ENCODE measurements at regions not wholly inside any gene's neighbourhood (a gene's known extent, or its start where the extent isn't known, plus 50 kb on each side); places are given as distances from the start of the nearest gene placed in this dataset.

DNA sequence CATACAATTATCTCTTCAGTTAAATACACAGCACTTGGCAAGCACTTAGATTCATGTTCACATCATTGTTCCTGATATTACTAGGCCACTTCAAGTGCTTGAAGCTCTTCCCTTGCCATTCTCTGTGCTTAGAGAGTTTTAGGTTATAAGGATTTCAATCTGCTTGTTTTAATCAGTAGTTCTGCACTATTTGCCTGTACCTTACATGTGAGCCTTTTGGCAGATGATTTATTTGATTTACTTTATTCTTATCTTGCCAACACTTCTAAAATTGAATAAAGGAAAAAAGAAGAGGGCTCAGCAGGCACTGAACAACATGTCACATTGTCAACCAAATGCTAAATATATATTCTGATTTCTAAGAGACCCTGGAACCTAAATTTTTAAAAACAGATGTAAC lies 363.8 kb upstream of the USP15 start:
- TF ChIP-seq, protein P1, sequence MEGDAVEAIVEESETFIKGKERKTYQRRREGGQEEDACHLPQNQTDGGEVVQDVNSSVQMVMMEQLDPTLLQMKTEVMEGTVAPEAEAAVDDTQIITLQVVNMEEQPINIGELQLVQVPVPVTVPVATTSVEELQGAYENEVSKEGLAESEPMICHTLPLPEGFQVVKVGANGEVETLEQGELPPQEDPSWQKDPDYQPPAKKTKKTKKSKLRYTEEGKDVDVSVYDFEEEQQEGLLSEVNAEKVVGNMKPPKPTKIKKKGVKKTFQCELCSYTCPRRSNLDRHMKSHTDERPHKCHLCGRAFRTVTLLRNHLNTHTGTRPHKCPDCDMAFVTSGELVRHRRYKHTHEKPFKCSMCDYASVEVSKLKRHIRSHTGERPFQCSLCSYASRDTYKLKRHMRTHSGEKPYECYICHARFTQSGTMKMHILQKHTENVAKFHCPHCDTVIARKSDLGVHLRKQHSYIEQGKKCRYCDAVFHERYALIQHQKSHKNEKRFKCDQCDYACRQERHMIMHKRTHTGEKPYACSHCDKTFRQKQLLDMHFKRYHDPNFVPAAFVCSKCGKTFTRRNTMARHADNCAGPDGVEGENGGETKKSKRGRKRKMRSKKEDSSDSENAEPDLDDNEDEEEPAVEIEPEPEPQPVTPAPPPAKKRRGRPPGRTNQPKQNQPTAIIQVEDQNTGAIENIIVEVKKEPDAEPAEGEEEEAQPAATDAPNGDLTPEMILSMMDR (IDR thresholded peaks at IDR 0.05; ENCODE audit: low read depth, low read length, poor library complexity, severe bottlenecking): no peak
- TF ChIP-seq EZH2phosphoT487 (IDR thresholded peaks at IDR 0.05; ENCODE audit: borderline replicate concordance, low read length): no peak

All from DOHH2 (cell line).